ENCODE measurements at regions not wholly inside any gene's neighbourhood (a gene's known extent, or its start where the extent isn't known, plus 50 kb on each side); places are given as distances from the start of the nearest gene placed in this dataset.
"Not testable (repeated sequence)": the region's sequence is repeated elsewhere in the genome, so short reads cannot be mapped to it uniquely, and the experiment has no call there.

GRCh38 chr2:215535125-215535668 lies 99.3 kb upstream of the FN1 start:
- no peak for TF ChIP-seq ZBTB33 (IDR thresholded peaks at IDR 0.05)
- TF ChIP-seq RAD21 (IDR thresholded peaks at IDR 0.05) = no peak
- no peak for TF ChIP-seq CTCF (IDR thresholded peaks at IDR 0.05; ENCODE audit: low read depth, low read length, missing input control)
- TF ChIP-seq FOXA1 (IDR thresholded peaks at IDR 0.05) = no peak
- TF ChIP-seq MAX (IDR thresholded peaks at IDR 0.05) = no peak
- TF ChIP-seq RXRA (IDR thresholded peaks at IDR 0.05) = no peak
- TF ChIP-seq REST (IDR thresholded peaks at IDR 0.05) = no peak
- no peak for TF ChIP-seq TAF1 (conservative IDR thresholded peaks at IDR 0.05)
- TF ChIP-seq HNF4A (conservative IDR thresholded peaks at IDR 0.05) = no peak
- no peak for TF ChIP-seq NR2F2 (IDR thresholded peaks at IDR 0.05)
- TF ChIP-seq ATF3 (IDR thresholded peaks at IDR 0.05) = no peak
- no peak for TF ChIP-seq SP1 (IDR thresholded peaks at IDR 0.05)
- TF ChIP-seq HNF4G (IDR thresholded peaks at IDR 0.05) = no peak
- no peak for TF ChIP-seq GABPA (IDR thresholded peaks at IDR 0.05 in 1 of 2, conservative IDR thresholded peaks at IDR 0.05 in 1 of 2)
- TF ChIP-seq EGR1 (IDR thresholded peaks at IDR 0.05; ENCODE audit: low read depth in 2 of 2) = no peak
- TF ChIP-seq FOXA2 (IDR thresholded peaks at IDR 0.05) = no peak
- TF ChIP-seq YY1 (IDR thresholded peaks at IDR 0.05) = no peak
- no peak for TF ChIP-seq JUND (IDR thresholded peaks at IDR 0.05)
- Histone ChIP-seq H3K4me3 (ENCODE audit: low read depth in 1 of 3, low read length in 3 of 3) (no peak overlapping the region), H3K27me3 (ENCODE audit: control insufficient read depth in 4 of 4, insufficient read depth in 4 of 4, low read length in 3 of 4) (no peaks in the 10 kb centered on the region), H3K9me3 (ENCODE audit: control insufficient read depth in 4 of 4, low read length in 3 of 4) (no peaks in the 10 kb centered on the region), H3K36me3 (ENCODE audit: control insufficient read depth in 4 of 4, insufficient read depth in 3 of 4, low read depth in 1 of 4, low read length in 3 of 4) (no peaks in the 10 kb centered on the region), H3K4me1 (ENCODE audit: control insufficient read depth in 4 of 4, insufficient read depth in 4 of 4, low read length in 3 of 4) (no peaks in the 10 kb centered on the region), H3K27ac (ENCODE audit: low read depth in 1 of 2, low read length in 2 of 2) (no peak overlapping the region), H3K9ac (ENCODE audit: low read depth in 1 of 2, low read length in 2 of 2) (no peak overlapping the region)
- no peak for DNase-seq (ENCODE audit: low spot score)
- WGBS = 86% methylated on average over 3 of the region's 3 CpGs

GRCh38 chr2:215533716-215534115 lies 97.8 kb upstream of the FN1 start:
- not testable (repeated sequence) for H3K4me1 ChIP-seq (ENCODE audit: control insufficient read depth in 4 of 4, insufficient read depth in 4 of 4, low read length in 3 of 4); H3K27me3 ChIP-seq (ENCODE audit: control insufficient read depth in 4 of 4, insufficient read depth in 4 of 4, low read length in 3 of 4); H3K9ac ChIP-seq (ENCODE audit: low read depth in 1 of 2, low read length in 2 of 2); H3K36me3 ChIP-seq (ENCODE audit: control insufficient read depth in 4 of 4, insufficient read depth in 3 of 4, low read depth in 1 of 4, low read length in 3 of 4); H3K9me3 ChIP-seq (ENCODE audit: control insufficient read depth in 4 of 4, low read length in 3 of 4); H3K27ac ChIP-seq (ENCODE audit: low read depth in 1 of 2, low read length in 2 of 2); H3K4me3 ChIP-seq (ENCODE audit: low read depth in 1 of 3, low read length in 3 of 3); DNase-seq (ENCODE audit: low spot score)
- WGBS = 96% methylated on average over 2 of the region's 2 CpGs

Data from liver (tissue), 8 donors.